Activated CD8-positive, alpha-beta memory T cell treated with anti-CD3 and anti-CD28 coated beads for 36 hours (primary cell): ENCODE measurements at regions not wholly inside any gene's neighbourhood (a gene's known extent, or its start where the extent isn't known, plus 50 kb on each side); places are given as distances from the start of the nearest gene placed in this dataset.
"Not testable (repeated sequence)": the region's sequence is repeated elsewhere in the genome, so short reads cannot be mapped to it uniquely, and the experiment has no call there.

Experiments used
- CTCF ChIA-PET: fragments of 350-600 bp; sonication (Branson Sonifier 250); formaldehyde crosslinking; loops from one replicate; lab custom pipeline; 2021; ENCODE audit warnings: antibody characterized with exemption; lab: Charles Lee
- POLR2A ChIA-PET: fragments of 350-600 bp; sonication (Branson Sonifier 250); formaldehyde crosslinking; loops from one replicate; lab custom pipeline; 2021; ENCODE audit warnings: antibody characterized with exemption; lab: Charles Lee

DNA sequence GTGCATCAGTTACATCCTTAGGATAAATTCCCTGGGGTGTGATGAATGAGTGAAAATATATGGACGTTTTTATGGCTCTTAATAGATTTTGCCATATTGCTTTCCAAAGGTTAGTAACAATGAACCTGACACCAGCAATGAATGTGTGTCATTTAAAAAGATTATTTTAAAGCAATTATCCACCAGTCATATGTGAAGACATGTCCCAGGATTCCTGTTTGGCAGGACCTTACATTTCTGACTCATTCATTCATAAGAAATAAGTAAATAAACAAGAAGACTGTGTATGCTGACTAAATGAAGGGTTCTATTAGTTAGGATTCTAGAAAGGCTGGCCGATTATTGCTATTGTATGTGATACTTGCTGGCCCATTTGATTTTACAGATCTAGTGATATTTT lies 201.5 kb downstream of the SOX2 start:
- POLR2A ChIA-PET: no interaction called here
- CTCF ChIA-PET: no interaction called here

DNA sequence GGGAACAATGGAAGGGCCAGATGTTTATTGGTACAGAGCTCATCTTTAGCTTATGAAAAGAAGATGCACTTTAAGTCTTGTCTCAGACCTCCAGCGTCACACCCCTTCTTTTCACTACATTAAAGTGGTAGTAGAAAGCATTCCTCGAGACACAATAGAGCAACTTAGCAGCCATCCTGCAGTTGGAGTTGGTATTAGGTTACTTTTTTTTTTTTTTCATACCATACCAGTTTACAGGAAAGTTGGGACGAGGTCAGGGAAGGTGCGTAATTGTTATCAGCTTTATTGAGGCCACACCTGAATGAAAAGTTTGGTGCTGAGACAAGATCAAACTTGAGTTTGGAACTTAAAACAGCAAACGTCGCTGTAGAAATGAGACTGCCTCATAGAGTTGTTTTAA lies 203.8 kb downstream of the SOX2 start:
- ChIA-PET CTCF (no interaction called here), POLR2A (no interaction called here)

- ChIA-PET CTCF (no interaction called here), POLR2A (no interaction called here)
Observed at GRCh38 chr3:181916013-181916412, 204.3 kb downstream of the SOX2 start.

DNA sequence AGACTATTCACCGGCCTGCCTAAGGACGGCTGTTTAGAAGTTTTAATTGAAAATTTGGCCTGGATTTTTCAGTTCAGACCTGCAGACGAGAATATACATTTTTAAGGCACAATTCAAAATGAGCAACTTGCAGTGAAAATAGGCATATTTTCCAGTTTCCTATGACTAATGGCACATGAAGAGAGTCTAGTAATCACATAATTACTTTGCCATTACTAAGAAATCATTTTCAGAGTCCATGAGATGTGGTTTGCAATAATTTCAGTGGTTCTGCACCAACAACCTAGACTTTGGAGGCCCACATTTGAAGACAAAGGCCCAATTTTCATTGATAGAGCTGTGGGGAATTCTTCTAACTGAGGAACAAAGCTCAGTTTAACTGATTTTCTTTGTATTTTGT lies 205.3 kb downstream of the SOX2 start:
- ChIA-PET CTCF (no interaction called here), POLR2A (no interaction called here)

- ChIA-PET POLR2A (no interaction called here), CTCF (no interaction called here)
Observed at GRCh38 chr3:181919375-181919774, 207.7 kb downstream of the SOX2 start.

DNA sequence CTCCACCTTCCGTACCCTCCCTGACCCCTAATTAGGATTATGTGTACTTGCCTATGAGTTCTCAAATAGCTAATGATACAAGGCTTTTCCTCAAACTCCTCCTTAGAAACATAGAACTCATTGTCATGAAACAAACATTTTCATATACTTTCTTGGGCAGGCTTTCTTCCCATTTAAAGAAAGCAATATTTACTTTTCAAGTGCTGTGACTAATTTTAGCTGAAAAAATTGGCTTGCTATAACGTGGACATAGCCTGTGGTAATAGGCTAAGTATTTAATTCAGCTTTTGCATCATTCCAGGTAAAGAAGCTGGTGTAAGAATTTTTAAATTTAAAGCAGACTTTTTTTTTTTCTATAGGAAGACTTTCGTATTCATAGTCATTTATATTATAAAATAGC lies 208.7 kb downstream of the SOX2 start:
- CTCF ChIA-PET: no interaction called here
- POLR2A ChIA-PET: no interaction called here

DNA sequence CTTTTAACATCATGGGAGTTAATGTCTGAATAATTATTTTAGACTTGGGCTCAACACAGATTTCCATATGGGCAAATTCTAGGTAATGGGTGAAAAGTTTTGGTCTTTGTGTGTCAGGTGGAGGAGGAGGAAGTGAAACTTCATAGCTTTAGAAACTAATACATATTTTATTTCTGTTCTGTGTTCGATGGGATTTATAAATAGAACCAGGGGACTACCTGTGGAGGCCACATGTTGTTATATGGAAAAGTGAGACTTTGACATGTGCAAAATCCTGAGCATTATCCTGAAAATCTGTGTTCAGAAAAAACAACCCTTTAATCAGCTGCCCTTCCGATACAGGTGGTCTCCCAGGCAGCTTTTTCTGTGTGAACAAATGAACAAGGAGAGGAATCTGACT lies 209.5 kb downstream of the SOX2 start:
- CTCF ChIA-PET: no interaction called here
- POLR2A ChIA-PET: no interaction called here

- POLR2A ChIA-PET, CTCF ChIA-PET: not testable (repeated sequence)
Observed at GRCh38 chr3:181925841-181926240, 214.1 kb downstream of the SOX2 start.

DNA sequence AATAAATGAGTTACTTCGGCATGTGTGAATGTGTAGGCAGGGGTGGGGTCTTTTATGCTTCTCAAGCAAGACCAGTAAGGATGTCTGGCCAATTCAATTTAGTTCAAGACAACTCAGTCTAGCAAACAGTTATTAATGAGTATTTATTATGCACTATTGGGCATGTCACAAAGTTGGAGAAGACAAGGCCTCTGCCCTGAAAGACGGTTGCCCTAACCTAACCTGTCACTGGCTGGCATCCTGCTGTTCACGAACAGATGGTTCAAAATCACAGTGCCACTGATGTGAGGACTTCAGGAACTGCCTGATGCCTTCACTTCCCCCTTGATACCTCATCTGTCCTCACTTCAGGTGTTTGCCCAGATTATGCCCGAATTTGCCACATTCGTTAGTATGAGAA lies 217.8 kb downstream of the SOX2 start:
- POLR2A ChIA-PET: no interaction called here
- CTCF ChIA-PET: no interaction called here

DNA sequence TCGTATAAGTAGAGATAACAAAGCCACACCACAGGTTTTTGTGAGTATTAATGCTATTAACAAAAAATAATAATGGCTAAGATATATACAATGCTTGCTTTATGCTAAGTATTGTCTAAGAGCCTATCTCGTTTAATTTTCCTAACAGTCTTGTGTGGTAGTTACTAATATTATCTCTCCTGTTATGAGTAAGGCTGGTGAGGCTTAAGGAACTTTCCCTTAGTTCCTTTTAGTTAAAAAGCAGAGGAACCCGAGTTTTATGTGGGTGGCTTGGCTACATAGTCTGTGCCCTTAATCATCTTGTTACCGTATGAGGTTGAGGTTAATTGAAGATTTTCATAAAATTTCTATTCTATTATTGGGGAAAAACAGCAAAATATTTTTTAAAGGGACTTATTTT lies 218.4 kb downstream of the SOX2 start:
- ChIA-PET POLR2A (no interaction called here), CTCF (no interaction called here)

- ChIA-PET POLR2A (no interaction called here), CTCF (no interaction called here)
Observed at GRCh38 chr3:181932039-181932438, 220.3 kb downstream of the SOX2 start.

DNA sequence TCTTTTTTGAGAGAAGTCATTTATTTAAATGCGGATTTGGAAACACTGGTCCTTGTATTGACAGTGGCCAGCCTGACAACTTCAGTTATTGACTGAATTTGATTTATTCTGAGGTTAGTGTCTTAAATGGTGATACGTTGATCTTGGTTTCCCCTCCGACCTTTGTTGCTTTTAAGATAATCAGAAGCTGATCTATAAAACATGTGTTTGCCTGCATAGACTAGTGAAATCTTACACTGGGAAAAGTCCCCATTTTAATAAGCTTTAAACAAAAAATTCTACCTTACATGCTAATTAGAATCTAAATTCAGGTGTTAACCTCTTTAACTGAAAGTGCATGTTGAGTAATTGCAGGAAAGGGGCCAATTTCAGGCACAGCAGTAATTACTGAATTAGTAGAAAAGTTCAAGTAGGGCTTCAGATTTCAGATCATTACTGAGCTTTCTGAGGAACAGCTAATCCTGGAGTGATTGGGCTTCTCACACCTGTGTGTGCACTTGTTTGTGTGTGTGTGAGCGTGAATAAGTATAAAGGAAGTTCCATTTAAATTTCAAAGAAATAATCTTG lies 221.4 kb downstream of the SOX2 start:
- CTCF ChIA-PET: no interaction called here

GRCh38 chr3:181935915-181936314 lies 224.2 kb downstream of the SOX2 start:
- POLR2A ChIA-PET: no interaction called here
- CTCF ChIA-PET: no interaction called here

More for the DNA sequence above, 221.4 kb downstream of the SOX2 start:
- POLR2A ChIA-PET: no interaction called here

GRCh38 chr3:181936774-181937173 lies 225.0 kb downstream of the SOX2 start:
- CTCF ChIA-PET: no interaction called here
- POLR2A ChIA-PET: no interaction called here

DNA sequence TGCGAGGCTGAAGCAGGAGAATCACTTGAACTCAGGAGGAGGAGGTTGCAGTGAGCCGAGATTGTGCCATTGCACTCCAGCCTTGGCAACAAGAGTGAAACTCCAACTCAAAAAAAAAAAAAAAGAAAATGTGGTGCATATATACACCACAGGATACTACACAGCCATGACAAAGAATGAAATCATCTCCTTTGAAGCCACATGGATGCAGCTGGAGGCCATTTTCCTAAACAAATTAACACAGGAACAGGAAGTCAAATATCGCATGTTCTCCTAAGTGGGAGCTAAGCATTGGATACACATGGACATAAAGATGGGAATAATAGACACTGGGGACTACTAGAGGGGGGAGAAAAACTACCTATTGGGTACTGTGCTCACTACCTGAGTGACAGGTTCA lies 226.9 kb downstream of the SOX2 start:
- CTCF ChIA-PET: interaction anchor here (0.7 kb wide), 1 partner anchor 26 kb away, joined by 4 read pairs; no protein-coding TSS in a partner anchor
- POLR2A ChIA-PET: not testable (repeated sequence)

DNA sequence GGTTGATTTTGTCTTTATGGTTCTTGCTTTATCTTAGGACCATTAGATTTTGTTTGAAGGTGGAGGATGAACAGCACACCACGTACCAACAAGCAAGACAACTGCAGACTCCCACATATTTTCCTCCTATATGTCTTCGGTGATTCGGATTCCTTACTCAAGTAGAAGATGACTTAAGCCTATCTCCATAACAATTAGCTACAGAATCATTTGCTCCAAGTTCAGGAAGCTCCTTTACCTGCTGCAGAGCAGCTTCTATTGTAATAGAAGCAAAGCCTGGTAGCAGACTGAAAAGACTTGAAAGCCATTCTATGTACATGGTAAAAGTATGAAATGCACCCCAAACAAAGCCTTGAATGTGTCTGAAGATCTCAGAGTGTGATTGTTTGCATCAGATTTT lies 229.0 kb downstream of the SOX2 start:
- POLR2A ChIA-PET: no interaction called here
- CTCF ChIA-PET: no interaction called here

DNA sequence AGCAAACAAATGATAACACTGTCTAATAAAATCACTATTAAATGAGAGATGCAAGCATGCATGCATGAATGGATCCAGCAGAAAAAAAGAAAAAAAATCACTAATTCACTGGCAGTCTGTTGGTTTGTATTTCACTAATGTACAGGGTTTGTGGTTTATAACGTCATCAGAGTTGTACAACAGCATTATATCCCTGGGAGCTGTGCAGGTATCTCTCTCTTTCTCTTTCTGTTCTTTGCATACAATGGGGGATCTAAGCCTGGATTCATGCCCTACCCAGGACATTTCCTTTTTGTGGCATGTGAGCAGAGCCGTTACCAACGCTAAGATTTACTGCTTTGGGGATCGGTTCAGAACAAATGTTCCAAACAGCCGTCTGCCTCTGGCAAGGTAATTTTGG lies 229.5 kb downstream of the SOX2 start:
- ChIA-PET POLR2A (no interaction called here), CTCF (no interaction called here)

DNA sequence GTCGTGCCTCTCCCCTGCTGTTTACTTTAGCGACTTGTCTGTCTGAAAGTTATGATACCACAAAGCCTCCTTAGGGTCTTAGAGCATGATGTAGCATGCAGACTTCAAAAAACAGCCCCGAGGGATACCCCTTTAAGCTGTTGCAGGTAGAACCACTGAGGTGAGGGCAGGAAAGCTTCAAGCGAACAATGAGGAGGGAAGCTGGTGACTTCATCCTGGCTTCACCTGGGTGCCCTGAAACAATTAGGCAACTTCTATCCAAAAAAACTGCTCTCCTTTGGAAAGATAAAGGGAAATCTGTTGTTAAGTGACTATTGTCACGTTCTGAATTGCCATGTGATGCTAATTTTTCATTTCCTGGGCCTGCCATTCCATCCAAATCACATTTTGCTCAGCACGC lies 231.6 kb downstream of the SOX2 start:
- CTCF ChIA-PET: no interaction called here

GRCh38 chr3:181947606-181948005 lies 235.9 kb downstream of the SOX2 start:
- POLR2A ChIA-PET: no interaction called here
- CTCF ChIA-PET: no interaction called here

More for the DNA sequence above, 231.6 kb downstream of the SOX2 start:
- POLR2A ChIA-PET: no interaction called here

DNA sequence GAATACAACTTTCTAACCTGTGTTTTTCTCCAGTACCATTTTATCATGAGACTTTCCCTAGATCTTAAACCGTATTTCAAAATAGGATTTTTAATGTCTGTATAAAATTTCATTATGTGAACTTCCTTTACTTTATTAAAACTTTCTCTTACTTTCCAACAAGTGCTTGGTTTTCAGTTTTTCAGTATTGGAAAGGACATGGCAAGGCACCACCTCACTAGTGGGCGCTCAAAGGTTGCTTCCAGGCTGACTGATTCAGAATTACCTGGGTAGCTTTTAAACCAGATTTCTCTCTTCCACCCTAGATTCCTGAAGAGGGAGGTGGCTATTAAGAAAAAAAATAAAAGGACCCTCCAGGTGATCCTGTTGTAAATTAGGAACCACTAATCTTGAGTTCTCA lies 236.6 kb downstream of the SOX2 start:
- ChIA-PET POLR2A (no interaction called here), CTCF (no interaction called here)

DNA sequence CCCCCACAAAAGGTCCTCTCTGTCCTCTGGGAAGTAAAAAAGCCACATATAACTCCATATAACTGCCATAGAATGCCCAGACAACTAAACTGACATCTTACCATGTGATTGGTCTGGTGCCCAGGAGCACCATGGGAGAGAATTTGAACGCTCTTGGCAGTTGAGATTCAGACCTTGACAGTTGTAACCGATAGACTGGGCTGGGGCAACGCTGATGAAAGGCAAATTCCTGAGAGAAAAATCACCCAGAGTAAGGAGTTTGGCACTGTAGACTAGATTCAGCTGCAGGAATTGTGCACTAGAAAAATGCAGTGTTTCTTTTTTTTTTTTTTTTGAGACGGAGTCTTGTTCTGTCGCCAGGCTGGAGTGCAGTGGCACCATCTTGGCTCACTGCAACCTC lies 240.5 kb downstream of the SOX2 start:
- CTCF ChIA-PET: no interaction called here
- POLR2A ChIA-PET: no interaction called here

DNA sequence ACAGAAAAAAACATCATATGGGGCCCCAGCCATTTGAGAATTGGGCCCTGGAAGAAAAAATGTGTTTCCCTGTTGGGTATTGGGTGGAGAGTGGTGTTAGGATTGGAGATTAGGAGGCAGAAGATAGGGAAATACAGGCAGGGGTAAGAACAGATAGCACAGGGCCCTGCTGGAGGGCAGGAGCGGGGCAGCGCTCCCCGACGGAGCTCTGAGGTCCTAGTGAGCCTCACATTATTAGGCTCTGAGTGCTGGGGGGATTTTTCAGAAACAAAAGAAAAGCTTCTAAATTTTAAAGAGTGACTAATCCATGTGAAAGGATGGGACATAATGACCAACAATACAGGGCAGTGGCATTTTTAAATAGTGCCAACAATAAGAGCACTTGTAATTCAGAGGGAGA lies 241.2 kb downstream of the SOX2 start:
- CTCF ChIA-PET: no interaction called here
- POLR2A ChIA-PET: interaction anchor here (0.6 kb wide), 1 partner anchor 132 kb away, joined by 5 read pairs; no protein-coding TSS in a partner anchor
